ENCODE measurements at regions not wholly inside any gene's neighbourhood (a gene's known extent, or its start where the extent isn't known, plus 50 kb on each side); places are given as distances from the start of the nearest gene placed in this dataset.
A peak's percentile ranks its signal among the peaks of the same experiment; 100 is the strongest.
"Not testable (repeated sequence)": the region's sequence is repeated elsewhere in the genome, so short reads cannot be mapped to it uniquely, and the experiment has no call there.

GRCh38 chr12:22802883-22803630 lies 178.1 kb downstream of the ETNK1 start:
- DNase-seq (ENCODE audit: extremely low read depth in 1 of 11, low read depth in 9 of 11, low spot score in 4 of 11) = no peak

GRCh38 chr12:22803725-22804124 lies 178.8 kb downstream of the ETNK1 start:
- DNase-seq (ENCODE audit: extremely low read depth in 1 of 11, low read depth in 9 of 11, low spot score in 4 of 11) = no peak

- no peak for DNase-seq (ENCODE audit: extremely low read depth in 1 of 11, low read depth in 9 of 11, low spot score in 4 of 11)
Measured at GRCh38 chr12:22808860-22809259, 183.9 kb downstream of the ETNK1 start.

GRCh38 chr12:22810036-22810435 lies 185.1 kb downstream of the ETNK1 start:
- peak in 1 of 11 donors; percentile 18 for DNase-seq (ENCODE audit: extremely low read depth in 1 of 11, low read depth in 9 of 11, low spot score in 4 of 11)

GRCh38 chr12:22812531-22812930 lies 187.6 kb downstream of the ETNK1 start:
- DNase-seq (ENCODE audit: extremely low read depth in 1 of 11, low read depth in 9 of 11, low spot score in 4 of 11) = no peak

- DNase-seq (ENCODE audit: extremely low read depth in 1 of 11, low read depth in 9 of 11, low spot score in 4 of 11) = no peak
Measured at GRCh38 chr12:22821985-22822384, 197.0 kb downstream of the ETNK1 start.

GRCh38 chr12:22826026-22826425 lies 201.1 kb downstream of the ETNK1 start:
- no peak for DNase-seq (ENCODE audit: extremely low read depth in 1 of 11, low read depth in 9 of 11, low spot score in 4 of 11)

- not testable (repeated sequence) for DNase-seq (ENCODE audit: extremely low read depth in 1 of 11, low read depth in 9 of 11, low spot score in 4 of 11)
Measured at GRCh38 chr12:22826446-22826981, 201.5 kb downstream of the ETNK1 start.

GRCh38 chr12:22828066-22828465 lies 203.1 kb downstream of the ETNK1 start:
- DNase-seq (ENCODE audit: extremely low read depth in 1 of 11, low read depth in 9 of 11, low spot score in 4 of 11) = no peak

- DNase-seq (ENCODE audit: extremely low read depth in 1 of 11, low read depth in 9 of 11, low spot score in 4 of 11) = no peak
Measured at GRCh38 chr12:22835431-22835830, 210.5 kb downstream of the ETNK1 start.

- no peak for DNase-seq (ENCODE audit: extremely low read depth in 1 of 11, low read depth in 9 of 11, low spot score in 4 of 11)
Measured at GRCh38 chr12:22850185-22850584, 225.2 kb downstream of the ETNK1 start.

- DNase-seq (ENCODE audit: extremely low read depth in 1 of 11, low read depth in 9 of 11, low spot score in 4 of 11) = no peak
Measured at GRCh38 chr12:22851532-22851931, 226.6 kb downstream of the ETNK1 start.

- DNase-seq (ENCODE audit: extremely low read depth in 1 of 11, low read depth in 9 of 11, low spot score in 4 of 11) = no peak
Measured at GRCh38 chr12:22855456-22855855, 230.5 kb downstream of the ETNK1 start.

GRCh38 chr12:22856178-22856577 lies 231.2 kb downstream of the ETNK1 start:
- peak in 9 of 11 donors; percentile 5 to 22 (median 13) for DNase-seq (ENCODE audit: extremely low read depth in 1 of 11, low read depth in 9 of 11, low spot score in 4 of 11)

GRCh38 chr12:22858849-22859570 lies 234.0 kb downstream of the ETNK1 start:
- no peak for DNase-seq (ENCODE audit: extremely low read depth in 1 of 11, low read depth in 9 of 11, low spot score in 4 of 11)

GRCh38 chr12:22860926-22861325 lies 236.0 kb downstream of the ETNK1 start:
- no peak for DNase-seq (ENCODE audit: extremely low read depth in 1 of 11, low read depth in 9 of 11, low spot score in 4 of 11)

- DNase-seq (ENCODE audit: extremely low read depth in 1 of 11, low read depth in 9 of 11, low spot score in 4 of 11) = no peak
Measured at GRCh38 chr12:22865822-22866221, 240.9 kb downstream of the ETNK1 start.

GRCh38 chr12:22866406-22866805 lies 241.4 kb downstream of the ETNK1 start:
- DNase-seq (ENCODE audit: extremely low read depth in 1 of 11, low read depth in 9 of 11, low spot score in 4 of 11) = no peak

- no peak for DNase-seq (ENCODE audit: extremely low read depth in 1 of 11, low read depth in 9 of 11, low spot score in 4 of 11)
Measured at GRCh38 chr12:22874151-22874550, 249.2 kb downstream of the ETNK1 start.

- DNase-seq (ENCODE audit: extremely low read depth in 1 of 11, low read depth in 9 of 11, low spot score in 4 of 11) = no peak
Measured at GRCh38 chr12:22876262-22876661, 251.3 kb downstream of the ETNK1 start.
